H1 (cell line): ENCODE measurements at regions not wholly inside any gene's neighbourhood (a gene's known extent, or its start where the extent isn't known, plus 50 kb on each side); places are given as distances from the start of the nearest gene placed in this dataset.
"Not testable (repeated sequence)": the region's sequence is repeated elsewhere in the genome, so short reads cannot be mapped to it uniquely, and the experiment has no call there.

Source experiments
- CTCF ChIA-PET: fragments of 300-600 bp; sonication (Branson Sonifier 250); formaldehyde crosslinking; loops from one replicate; lab custom pipeline; 2021; ENCODE audit not compliant: partially characterized antibody; lab: Charles Lee
- POLR2A ChIA-PET: fragments of 300-600 bp; sonication (Branson Sonifier 250); formaldehyde crosslinking; loops from one replicate; lab custom pipeline; 2021; ENCODE audit warnings: inconsistent platforms; ENCODE audit not compliant: partially characterized antibody; lab: Charles Lee
- DNase-seq, 2 experiments: peaks; one replicate each; pipeline versions ENCODE4 v3.0.0 to v3.0.0-alpha.2; 2010 to 2022; ENCODE audit warnings: low spot score in 2 of 2, low read depth in 1 of 2, mixed read lengths in 1 of 2
- FAIRE-seq: peaks from 2 replicates; lab custom pipeline; 2011; peaks lifted over from hg19 to GRCh38; lab: Jason Lieb, UNC
- H2AFZ ChIP-seq: 2 replicates; pipeline ENCODE4 v1.8.1; 2012; ENCODE audit warnings: low read length, inconsistent platforms
- H2AK5ac ChIP-seq: 2 replicates; pipeline ENCODE4 v1.6.1; 2013; ENCODE audit warnings: low read depth, low read length
- H2BK120ac ChIP-seq: replicated peaks from 2 replicates; pipeline ENCODE3; 2013; ENCODE audit warnings: low read depth, low read length, inconsistent platforms
- H2BK12ac ChIP-seq: 2 replicates; pipeline ENCODE4 v1.6.1; 2013; ENCODE audit warnings: low read depth, low read length
- H2BK15ac ChIP-seq: 2 replicates; pipeline ENCODE4 v1.6.1; 2013; ENCODE audit warnings: low read length
- H2BK20ac ChIP-seq: 2 replicates; pipeline ENCODE4 v1.6.1; 2013; ENCODE audit warnings: low read length
- H2BK5ac ChIP-seq: 2 replicates; pipeline ENCODE4 v1.6.1; 2013; ENCODE audit warnings: low read depth, low read length
- H3K14ac ChIP-seq: 2 replicates; pipeline ENCODE4 v1.6.1; 2013; ENCODE audit warnings: inconsistent platforms; ENCODE audit not compliant: insufficient read length
- H3K18ac ChIP-seq: 2 replicates; pipeline ENCODE4 v1.6.1; 2013; ENCODE audit warnings: low read length; ENCODE audit errors: extremely low read depth
- H3K23ac ChIP-seq: 2 replicates; pipeline ENCODE4 v1.6.1; 2013; ENCODE audit warnings: inconsistent platforms; ENCODE audit not compliant: insufficient read length
- H3K23me2 ChIP-seq: 2 replicates; pipeline ENCODE4 v1.6.1; 2013; ENCODE audit warnings: low read depth, low read length
- H3K27ac ChIP-seq: 2 replicates; pipeline ENCODE4 v1.6.1; 2011; ENCODE audit warnings: low read depth, low read length, inconsistent platforms
- H3K27me3 ChIP-seq, 4 experiments: replicated peaks in 1 of 4; 1 replicate in 1 of 4; 2 replicates in 3 of 4; pipeline versions ENCODE4 v1.6.1 to v1.8.1; 2011 to 2013; ENCODE audit warnings: low read length in 3 of 4, mild to moderate bottlenecking in 3 of 4, inconsistent platforms in 2 of 4, mixed read lengths in 2 of 4, moderate library complexity in 1 of 4; ENCODE audit not compliant: control insufficient read depth in 3 of 4, insufficient read depth in 3 of 4; ENCODE audit errors: extremely low read depth in 1 of 4
- H3K36me3 ChIP-seq, 4 experiments: 2 replicates each; pipeline versions ENCODE4 v1.6.1 to v1.8.1; 2011 to 2013; ENCODE audit warnings: mild to moderate bottlenecking in 4 of 4, low read length in 3 of 4, moderate library complexity in 2 of 4, control low read depth in 1 of 4, inconsistent platforms in 1 of 4; ENCODE audit not compliant: insufficient read depth in 4 of 4, control insufficient read depth in 2 of 4
- H3K4ac ChIP-seq: replicated peaks from 2 replicates; pipeline ENCODE3; 2013; ENCODE audit warnings: low read length, low read depth, mixed read lengths, inconsistent platforms; ENCODE audit not compliant: insufficient read length
- H3K4me1 ChIP-seq, 4 experiments: replicated peaks in 1 of 4; 1 replicate in 1 of 4; 2 replicates in 3 of 4; pipeline versions ENCODE4 v1.6.1 to v1.8.1; 2011 to 2013; ENCODE audit warnings: low read length in 3 of 4, inconsistent platforms in 2 of 4, mixed read lengths in 1 of 4; ENCODE audit not compliant: insufficient read depth in 4 of 4, control insufficient read depth in 3 of 4
- H3K4me2 ChIP-seq, 2 experiments: 2 replicates each; pipeline versions ENCODE4 v1.6.1 to v1.8.1; 2011 to 2013; ENCODE audit warnings: low read depth in 2 of 2, low read length in 2 of 2, control low read depth in 1 of 2, inconsistent platforms in 1 of 2, mild to moderate bottlenecking in 1 of 2; ENCODE audit not compliant: insufficient read depth in 1 of 2
- H3K4me3 ChIP-seq, 4 experiments: fragments of 200-600, 300-600 bp in 1 of 4; sonication (generic), shearing (Covaris generic), sonication (Bioruptor Twin) in 1 of 4; 2 replicates each; pipeline versions ENCODE4 v1.5.1 to v1.8.1; 2011 to 2016; ENCODE audit warnings: low read length in 4 of 4, low read depth in 3 of 4, control low read depth in 2 of 4, inconsistent platforms in 2 of 4, mild to moderate bottlenecking in 2 of 4, mixed read lengths in 1 of 4, moderate library complexity in 1 of 4; ENCODE audit not compliant: insufficient read depth in 2 of 4; ENCODE audit errors: extremely low read depth in 1 of 4
- H3K56ac ChIP-seq: replicated peaks from 2 replicates; pipeline ENCODE3; 2013; ENCODE audit warnings: low read depth, mild to moderate bottlenecking, mixed read lengths, low read length, inconsistent platforms; ENCODE audit not compliant: insufficient read length
- H3K79me1 ChIP-seq: 2 replicates; pipeline ENCODE4 v1.6.1; 2013; ENCODE audit warnings: low read depth, low read length, control low read depth
- H3K79me2 ChIP-seq, 2 experiments: 2 replicates each; pipeline versions ENCODE4 v1.6.1 to v1.8.1; 2012 to 2013; ENCODE audit warnings: low read length in 2 of 2, mild to moderate bottlenecking in 2 of 2, inconsistent platforms in 1 of 2; ENCODE audit not compliant: insufficient read depth in 2 of 2, control insufficient read depth in 1 of 2
- H3K9ac ChIP-seq, 4 experiments: replicated peaks in 1 of 4; 1 replicate in 1 of 4; 2 replicates in 3 of 4; pipeline versions ENCODE4 v1.6.1 to v1.8.1; 2011 to 2013; ENCODE audit warnings: low read depth in 3 of 4, low read length in 3 of 4, control low read depth in 2 of 4, mild to moderate bottlenecking in 2 of 4, moderate library complexity in 2 of 4, inconsistent platforms in 1 of 4; ENCODE audit errors: extremely low read depth in 1 of 4
- H3K9me3 ChIP-seq, 2 experiments: 2 replicates each; pipeline versions ENCODE4 v1.6.1 to v1.8.1; 2012 to 2013; ENCODE audit warnings: mild to moderate bottlenecking in 2 of 2, moderate library complexity in 2 of 2, control low read depth in 1 of 2, inconsistent platforms in 1 of 2, low read depth in 1 of 2, low read length in 1 of 2, mixed read lengths in 1 of 2; ENCODE audit not compliant: insufficient read depth in 2 of 2
- H4K20me1 ChIP-seq, 2 experiments: replicated peaks in 1 of 2; 2 replicates each; pipeline versions ENCODE3 to v1.8.1; 2011 to 2013; ENCODE audit warnings: inconsistent platforms in 2 of 2, low read length in 2 of 2, mild to moderate bottlenecking in 1 of 2; ENCODE audit not compliant: insufficient read depth in 2 of 2, control insufficient read depth in 1 of 2
- H4K5ac ChIP-seq: 2 replicates; pipeline ENCODE4 v1.6.1; 2013; ENCODE audit warnings: low read length, low read depth, mixed read lengths, inconsistent platforms; ENCODE audit not compliant: insufficient read length
- H4K8ac ChIP-seq: 2 replicates; pipeline ENCODE4 v1.8.0; 2013; ENCODE audit warnings: mild to moderate bottlenecking, moderate library complexity, low read length, inconsistent platforms; ENCODE audit not compliant: insufficient read depth; ENCODE audit errors: extremely low read depth
- H4K91ac ChIP-seq: replicated peaks from 2 replicates; pipeline ENCODE3; 2013; ENCODE audit warnings: low read length, mixed read lengths, inconsistent platforms; ENCODE audit not compliant: insufficient read length
- WGBS, 2 experiments: shearing (Covaris generic) in 1 of 2; methylation state at CpG; one replicate each; pipeline versions ENCODE4 v1.1.6 to v1.1.7; 2013 to 2015; ENCODE audit warnings: low lambda C conversion rate in 2 of 2, mixed read lengths in 2 of 2, inconsistent platforms in 1 of 2, low coverage in 1 of 2, missing lambda C conversion rate in 1 of 2; ENCODE audit not compliant: insufficient replicate concordance in 2 of 2, insufficient coverage in 1 of 2, insufficient read length in 1 of 2; ENCODE audit errors: extremely low coverage in 1 of 2, missing lambda C conversion rate in 1 of 2; 5-methylcytosine and 5-hydroxymethylcytosine counted together

GRCh38 chr11:127933961-127934360, 653.4 kb downstream of the ETS1 start:
- H3K4me2 ChIP-seq, H3K79me2 ChIP-seq, H3K9me3 ChIP-seq, H2AK5ac ChIP-seq, H2BK120ac ChIP-seq, H3K18ac ChIP-seq, H2AFZ ChIP-seq, H3K4me3 ChIP-seq, H3K23me2 ChIP-seq, FAIRE-seq, H4K91ac ChIP-seq, H3K4me1 ChIP-seq, H2BK15ac ChIP-seq, H3K9ac ChIP-seq, H2BK20ac ChIP-seq, H3K23ac ChIP-seq, H4K20me1 ChIP-seq, H3K56ac ChIP-seq, H4K5ac ChIP-seq, H4K8ac ChIP-seq, H2BK12ac ChIP-seq, POLR2A ChIA-PET, H3K27me3 ChIP-seq, H3K36me3 ChIP-seq, DNase-seq, H3K27ac ChIP-seq, H3K14ac ChIP-seq, H2BK5ac ChIP-seq, H3K79me1 ChIP-seq, H3K4ac ChIP-seq: not testable (repeated sequence)
- CTCF ChIA-PET = interaction anchor here (0.7 to 1.6 kb wide), 2 partner anchors 8 to 367 kb away, joined by 3 to 4 read pairs; no protein-coding TSS in a partner anchor
- WGBS, 2 experiments = 100% methylated on average over 3 of the region's 4 CpGs; no CpG with 5 or more reads in 1 of the 2 experiments
